PC-3 (cell line): ENCODE measurements at regions not wholly inside any gene's neighbourhood (a gene's known extent, or its start where the extent isn't known, plus 50 kb on each side); places are given as distances from the start of the nearest gene placed in this dataset.

Experiments
- ATAC-seq: fragments of 200-7000 bp; cut with Tn5 transposase; 2 replicates; pipeline ENCODE4 v1.9.1; 2020; ENCODE audit warnings: mild to moderate bottlenecking, moderate library complexity
- BruUV-seq: library from RNA; stranded (reverse); fragments of 400-500 nt; replicated peaks from 2 replicates; lab custom pipeline; 2021; lab: Mats Ljungman, UMichigan
- CTCF ChIA-PET: fragments of 300-600 bp; sonication (Branson Sonifier 250); formaldehyde crosslinking; loops from one replicate; lab custom pipeline; 2022; ENCODE audit warnings: antibody characterized with exemption; lab: Charles Lee
- POLR2A ChIA-PET: fragments of 300-600 bp; sonication (Branson Sonifier 250); formaldehyde crosslinking; loops from one replicate; lab custom pipeline; 2022; ENCODE audit warnings: antibody characterized with exemption; ENCODE audit not compliant: unreplicated experiment; lab: Charles Lee
- DNase-seq: peaks from one replicate; pipeline ENCODE4 v3.0.0-alpha.2; 2015
- H2AFZ ChIP-seq: fragments of 300-600 bp; sonication (generic); 2 replicates; pipeline ENCODE4 v1.6.0; 2016; ENCODE audit warnings: antibody characterized with exemption, low read length
- H3F3A ChIP-seq: fragments of 300-600 bp; sonication (generic); one replicate; pipeline ENCODE4 v1.6.0; 2017; ENCODE audit warnings: antibody characterized with exemption, low read length, control low read depth, mild to moderate bottlenecking; ENCODE audit not compliant: unreplicated experiment
- H3K27ac ChIP-seq: fragments of 300-600 bp; sonication (generic); 2 replicates; pipeline ENCODE4 v1.5.1; 2016; ENCODE audit warnings: mild to moderate bottlenecking, low read length
- H3K27me3 ChIP-seq: fragments of 300-600 bp; sonication (generic); 2 replicates; pipeline ENCODE4 v1.6.1; 2016; ENCODE audit warnings: low read length, mixed read lengths
- H3K36me3 ChIP-seq: fragments of 300-600 bp; sonication (generic); 2 replicates; pipeline ENCODE4 v1.6.1; 2016; ENCODE audit warnings: low read depth, mixed run types, low read length, mixed read lengths
- H3K4me1 ChIP-seq: fragments of 300-600 bp; sonication (generic); 2 replicates; pipeline ENCODE4 v1.5.1; 2016; ENCODE audit warnings: low read length; ENCODE audit not compliant: insufficient read depth
- H3K4me2 ChIP-seq: fragments of 300-600 bp; sonication (generic); 2 replicates; pipeline ENCODE4 v1.6.0; 2016; ENCODE audit warnings: low read length
- H3K4me3 ChIP-seq: fragments of 300-600 bp; sonication (generic); 2 replicates; pipeline ENCODE4 v1.5.1; 2016; ENCODE audit warnings: mild to moderate bottlenecking, low read length, mixed read lengths
- H3K79me2 ChIP-seq: fragments of 300-600 bp; sonication (generic); 2 replicates; pipeline ENCODE4 v1.6.1; 2017; ENCODE audit warnings: low read length, mixed read lengths
- H3K9ac ChIP-seq: fragments of 300-600 bp; sonication (generic); 2 replicates; pipeline ENCODE4 v1.6.0; 2016; ENCODE audit warnings: mild to moderate bottlenecking, low read length
- H3K9me2 ChIP-seq: fragments of 300-600 bp; sonication (generic); replicated peaks from 2 replicates; pipeline ENCODE4 v1.6.1; 2016; ENCODE audit warnings: mixed run types, low read length, mixed read lengths
- H3K9me3 ChIP-seq: fragments of 300-600 bp; sonication (generic); 2 replicates; pipeline ENCODE4 v1.6.1; 2016; ENCODE audit warnings: low read length, mixed read lengths
- H4K20me1 ChIP-seq: fragments of 300-600 bp; sonication (generic); 2 replicates; pipeline ENCODE4 v1.6.1; 2016; ENCODE audit warnings: low read length, mixed read lengths
- EZH2 ChIP-seq: fragments of 300-600 bp; sonication (generic); IDR thresholded peaks from one replicate; pipeline ENCODE4 v1.6.1; 2017; ENCODE audit warnings: antibody characterized with exemption, mild to moderate bottlenecking, low read length; ENCODE audit not compliant: unreplicated experiment
- EZH2phosphoT487 ChIP-seq: fragments of 300-600 bp; sonication (generic); IDR thresholded peaks from 2 replicates; pipeline ENCODE4 v1.6.1; 2018; ENCODE audit warnings: mild to moderate bottlenecking, antibody characterized with exemption, low read length, borderline replicate concordance
- intact Hi-C: fragments of 100-400 bp; cut with micrococcal nuclease; formaldehyde crosslinking; loops from 2 replicates; pipeline ENCODE4 v1.9.0; 2023
- TF ChIP-seq, protein P1 (sequence below): fragments of 300-600 bp; sonication (generic); conservative IDR thresholded peaks from 2 replicates; pipeline ENCODE4 v1.5.1; 2017; ENCODE audit warnings: antibody characterized with exemption, low read depth, mild to moderate bottlenecking, low read length

GRCh38 chr12:67558775-67559174, 89.8 kb upstream of the DYRK2 start:
- H3K4me1 ChIP-seq, result peaks cover 11% of the 10 kb centered on the region
- no peaks in the 10 kb centered on the region for H3K79me2 ChIP-seq
- BruUV-seq, result no TSS peak
- H3K4me2 ChIP-seq, result no peak overlapping the region
- H3K9me3 ChIP-seq, result no peaks in the 10 kb centered on the region
- ATAC-seq (no peak), DNase-seq (no peak)
- POLR2A ChIA-PET, result no interaction called here
- H3K9me2 ChIP-seq, result no peaks in the 10 kb centered on the region
- H3K27me3 ChIP-seq, result no peaks in the 10 kb centered on the region
- no peak overlapping the region for H3K4me3 ChIP-seq
- no peaks in the 10 kb centered on the region for H4K20me1 ChIP-seq
- H2AFZ ChIP-seq, result no peak overlapping the region
- intact Hi-C loops, result no loop called here
- no peaks in the 10 kb centered on the region for H3K36me3 ChIP-seq
- H3K27ac ChIP-seq, result no peak overlapping the region
- H3F3A ChIP-seq, result no peaks in the 10 kb centered on the region
- TF ChIP-seq EZH2phosphoT487, result no peak
- no peak for TF ChIP-seq EZH2
- TF ChIP-seq, protein P1, sequence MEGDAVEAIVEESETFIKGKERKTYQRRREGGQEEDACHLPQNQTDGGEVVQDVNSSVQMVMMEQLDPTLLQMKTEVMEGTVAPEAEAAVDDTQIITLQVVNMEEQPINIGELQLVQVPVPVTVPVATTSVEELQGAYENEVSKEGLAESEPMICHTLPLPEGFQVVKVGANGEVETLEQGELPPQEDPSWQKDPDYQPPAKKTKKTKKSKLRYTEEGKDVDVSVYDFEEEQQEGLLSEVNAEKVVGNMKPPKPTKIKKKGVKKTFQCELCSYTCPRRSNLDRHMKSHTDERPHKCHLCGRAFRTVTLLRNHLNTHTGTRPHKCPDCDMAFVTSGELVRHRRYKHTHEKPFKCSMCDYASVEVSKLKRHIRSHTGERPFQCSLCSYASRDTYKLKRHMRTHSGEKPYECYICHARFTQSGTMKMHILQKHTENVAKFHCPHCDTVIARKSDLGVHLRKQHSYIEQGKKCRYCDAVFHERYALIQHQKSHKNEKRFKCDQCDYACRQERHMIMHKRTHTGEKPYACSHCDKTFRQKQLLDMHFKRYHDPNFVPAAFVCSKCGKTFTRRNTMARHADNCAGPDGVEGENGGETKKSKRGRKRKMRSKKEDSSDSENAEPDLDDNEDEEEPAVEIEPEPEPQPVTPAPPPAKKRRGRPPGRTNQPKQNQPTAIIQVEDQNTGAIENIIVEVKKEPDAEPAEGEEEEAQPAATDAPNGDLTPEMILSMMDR, result no peak
- CTCF ChIA-PET, result no interaction called here
- no peak overlapping the region for H3K9ac ChIP-seq

DNA sequence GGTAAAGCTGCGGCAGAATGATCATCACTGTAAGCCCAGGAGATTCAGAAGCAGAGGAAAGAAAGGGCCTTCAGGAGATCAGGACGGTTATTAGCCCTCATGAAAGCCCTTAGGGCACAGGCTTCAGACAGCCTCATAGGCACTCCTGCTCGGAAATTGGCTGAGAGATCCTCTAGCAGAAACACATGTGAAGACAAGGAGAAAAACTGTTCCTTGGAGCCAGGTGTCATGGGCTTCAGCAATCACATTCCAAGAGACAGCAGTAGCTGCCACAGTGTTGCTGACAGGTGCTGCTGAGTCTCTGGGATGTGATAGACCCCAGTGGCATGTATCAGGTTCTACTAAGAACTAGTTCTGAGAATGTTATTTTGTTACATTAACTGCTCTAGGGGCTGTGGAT, 88.8 kb upstream of the DYRK2 start:
- Histone ChIP-seq H3K27ac (no peak overlapping the region), H3F3A (no peaks in the 10 kb centered on the region), H3K4me2 (no peak overlapping the region), H4K20me1 (no peaks in the 10 kb centered on the region), H3K9me2 (no peaks in the 10 kb centered on the region), H3K9me3 (no peaks in the 10 kb centered on the region), H3K79me2 (no peaks in the 10 kb centered on the region), H2AFZ (no peak overlapping the region), H3K4me3 (no peak overlapping the region), H3K4me1 (peaks cover 11% of the 10 kb centered on the region), H3K9ac (no peak overlapping the region), H3K27me3 (no peaks in the 10 kb centered on the region), H3K36me3 (no peaks in the 10 kb centered on the region)
- ATAC-seq (no peak), DNase-seq (no peak)
- CTCF ChIA-PET, result no interaction called here
- no TSS peak for BruUV-seq
- TF ChIP-seq, protein P1, result no peak
- TF ChIP-seq EZH2 (no peak), EZH2phosphoT487 (no peak)
- POLR2A ChIA-PET, result no interaction called here
- intact Hi-C loops, result no loop called here

DNA sequence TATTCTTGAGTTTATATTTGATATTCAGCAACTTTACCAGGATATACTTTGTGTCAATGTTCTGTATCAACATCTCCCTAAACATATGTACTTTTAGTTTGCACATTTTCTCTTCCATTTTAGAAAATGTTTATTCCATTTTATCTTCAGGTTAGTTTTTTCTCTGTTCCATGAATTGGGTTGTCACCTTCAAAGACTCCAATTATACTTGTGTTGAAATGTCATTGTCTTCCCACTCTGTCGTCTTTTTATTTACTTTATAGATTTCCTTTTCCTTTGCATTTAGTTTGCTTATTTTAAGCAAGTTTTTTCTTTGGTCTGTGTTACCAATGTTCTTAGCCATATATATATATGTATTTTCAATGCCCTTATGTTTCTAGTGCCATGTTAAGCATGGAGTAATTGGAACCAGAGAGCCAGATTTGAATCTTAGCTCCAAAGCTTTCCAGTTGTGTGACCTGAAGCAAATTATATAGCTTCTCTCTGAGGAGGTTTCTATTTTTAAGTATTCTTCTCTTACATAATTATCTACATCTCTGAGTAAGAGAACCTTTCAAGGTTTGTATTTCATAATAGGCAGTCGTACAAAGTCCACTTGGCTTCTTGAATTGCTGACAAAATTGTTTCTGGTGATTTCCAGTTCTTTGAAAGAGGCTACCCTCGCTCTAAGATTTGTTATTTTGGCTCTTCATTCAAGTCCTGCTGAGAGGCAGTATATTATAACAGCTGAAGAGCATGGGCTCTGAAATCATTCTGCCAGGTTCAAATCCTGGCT, 85.8 kb upstream of the DYRK2 start:
- Histone ChIP-seq H3K79me2 (no peaks in the 10 kb centered on the region), H3K4me2 (no peak overlapping the region), H3K4me1 (no peaks in the 10 kb centered on the region), H3K9me2 (no peaks in the 10 kb centered on the region), H3F3A (no peaks in the 10 kb centered on the region), H3K36me3 (no peaks in the 10 kb centered on the region), H3K9ac (no peak overlapping the region), H2AFZ (no peak overlapping the region), H3K27me3 (no peaks in the 10 kb centered on the region), H4K20me1 (no peaks in the 10 kb centered on the region), H3K4me3 (no peak overlapping the region), H3K9me3 (no peaks in the 10 kb centered on the region), H3K27ac (no peak overlapping the region)
- TF ChIP-seq EZH2 (no peak), EZH2phosphoT487 (no peak)
- TF ChIP-seq, protein P1, result no peak
- BruUV-seq, result no TSS peak
- intact Hi-C loops, result no loop called here
- CTCF ChIA-PET, result no interaction called here
- POLR2A ChIA-PET, result no interaction called here
- ATAC-seq (no peak), DNase-seq (no peak)
